Choroid plexus epithelial cell (primary cell): ENCODE measurements at regions not wholly inside any gene's neighbourhood (a gene's known extent, or its start where the extent isn't known, plus 50 kb on each side); places are given as distances from the start of the nearest gene placed in this dataset.

Source experiments
- DNase-seq: peaks from one replicate; pipeline ENCODE4 v3.0.0-alpha.2; 2010; ENCODE audit warnings: low read depth
- H3K4me3 ChIP-seq: 2 replicates; pipeline ENCODE4 v1.5.1; 2011; ENCODE audit warnings: low read depth, mild to moderate bottlenecking, control low read depth, low read length, moderate library complexity
- CTCF ChIP-seq: conservative IDR thresholded peaks from 2 replicates; pipeline ENCODE4 v1.5.1; 2011; ENCODE audit warnings: low read depth, mild to moderate bottlenecking, control low read depth, inconsistent platforms, low read length, moderate library complexity

GRCh38 chr11:110798201-110798900 lies 86.1 kb upstream of the ARHGAP20 start:
- H3K4me3 ChIP-seq: no peak overlapping the region
- no peak for TF ChIP-seq CTCF
- DNase-seq: no peak

GRCh38 chr11:110797453-110797852 lies 85.2 kb upstream of the ARHGAP20 start:
- no peak overlapping the region for H3K4me3 ChIP-seq
- no peak for TF ChIP-seq CTCF
- no peak for DNase-seq

- peak; percentile 21 for DNase-seq
- TF ChIP-seq CTCF: no peak
- H3K4me3 ChIP-seq: no peak overlapping the region
Observed at GRCh38 chr11:110795112-110795624, 82.9 kb upstream of the ARHGAP20 start.

GRCh38 chr11:110793556-110793955 lies 81.3 kb upstream of the ARHGAP20 start:
- TF ChIP-seq CTCF: no peak
- DNase-seq: no peak
- no peak overlapping the region for H3K4me3 ChIP-seq

GRCh38 chr11:110791621-110792020 lies 79.4 kb upstream of the ARHGAP20 start:
- DNase-seq: no peak
- no peak for TF ChIP-seq CTCF
- no peak overlapping the region for H3K4me3 ChIP-seq

GRCh38 chr11:110787680-110788079 lies 75.4 kb upstream of the ARHGAP20 start:
- no peak overlapping the region for H3K4me3 ChIP-seq
- DNase-seq: no peak
- no peak for TF ChIP-seq CTCF
